ENCODE measurements at regions not wholly inside any gene's neighbourhood (a gene's known extent, or its start where the extent isn't known, plus 50 kb on each side); places are given as distances from the start of the nearest gene placed in this dataset.
A peak's percentile ranks its signal among the peaks of the same experiment; 100 is the strongest.

DNA sequence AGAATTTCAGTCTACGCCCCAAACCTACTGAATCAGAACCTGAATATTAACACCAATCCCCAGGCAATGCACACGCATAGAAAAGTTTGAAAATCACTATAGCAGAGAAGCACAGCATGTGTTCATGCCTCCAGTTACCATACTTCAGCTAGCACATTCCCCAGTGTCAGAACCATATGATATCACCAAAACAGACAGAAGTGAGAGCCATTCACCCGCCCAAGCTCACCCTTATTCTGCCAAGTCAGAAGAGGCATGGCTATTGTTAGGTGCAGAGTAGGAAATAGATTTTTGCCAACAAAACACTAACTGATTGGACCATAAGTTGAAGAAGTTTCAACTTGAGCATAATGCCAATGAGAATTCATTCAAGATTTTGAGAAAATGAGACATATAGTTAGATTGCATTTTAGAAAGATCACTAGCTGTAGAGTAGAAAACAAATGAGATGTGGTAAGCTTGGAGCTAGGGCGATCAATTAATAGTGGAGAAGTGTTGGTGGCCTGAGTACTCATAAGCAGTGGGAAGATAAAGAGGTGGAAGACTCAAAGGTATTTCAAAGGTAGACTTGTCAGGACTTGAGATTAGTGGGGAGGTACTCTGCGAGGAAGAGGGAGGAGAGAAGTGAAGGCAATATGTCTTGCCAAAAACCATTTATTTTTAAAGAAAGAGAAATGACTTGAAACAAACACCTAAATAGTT is 492.4 kb downstream of the SUCLA2 start:
- DNase-seq: no peak

DNA sequence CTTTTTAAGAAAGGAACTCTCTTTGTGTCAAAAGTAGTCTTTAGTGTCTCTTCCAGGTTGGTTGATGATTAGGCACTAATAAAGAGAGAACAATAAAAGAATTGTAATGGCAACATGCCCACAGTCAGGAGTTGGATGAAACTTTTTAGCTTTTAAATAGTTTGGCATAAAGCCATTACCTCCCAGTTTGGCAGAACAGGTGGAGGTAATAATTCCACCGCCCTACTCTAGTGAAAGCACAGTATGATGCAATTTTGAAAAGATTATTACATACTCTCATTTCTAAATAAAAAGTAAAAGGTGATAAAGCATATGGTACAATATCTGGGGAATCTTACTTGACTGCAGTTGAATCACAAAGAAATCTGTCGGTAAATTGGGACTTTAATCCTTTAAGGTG is 497.6 kb downstream of the SUCLA2 start:
- DNase-seq: no peak

GRCh38 chr13:47502166-47502565 is 498.9 kb downstream of the SUCLA2 start:
- DNase-seq: no peak

DNA sequence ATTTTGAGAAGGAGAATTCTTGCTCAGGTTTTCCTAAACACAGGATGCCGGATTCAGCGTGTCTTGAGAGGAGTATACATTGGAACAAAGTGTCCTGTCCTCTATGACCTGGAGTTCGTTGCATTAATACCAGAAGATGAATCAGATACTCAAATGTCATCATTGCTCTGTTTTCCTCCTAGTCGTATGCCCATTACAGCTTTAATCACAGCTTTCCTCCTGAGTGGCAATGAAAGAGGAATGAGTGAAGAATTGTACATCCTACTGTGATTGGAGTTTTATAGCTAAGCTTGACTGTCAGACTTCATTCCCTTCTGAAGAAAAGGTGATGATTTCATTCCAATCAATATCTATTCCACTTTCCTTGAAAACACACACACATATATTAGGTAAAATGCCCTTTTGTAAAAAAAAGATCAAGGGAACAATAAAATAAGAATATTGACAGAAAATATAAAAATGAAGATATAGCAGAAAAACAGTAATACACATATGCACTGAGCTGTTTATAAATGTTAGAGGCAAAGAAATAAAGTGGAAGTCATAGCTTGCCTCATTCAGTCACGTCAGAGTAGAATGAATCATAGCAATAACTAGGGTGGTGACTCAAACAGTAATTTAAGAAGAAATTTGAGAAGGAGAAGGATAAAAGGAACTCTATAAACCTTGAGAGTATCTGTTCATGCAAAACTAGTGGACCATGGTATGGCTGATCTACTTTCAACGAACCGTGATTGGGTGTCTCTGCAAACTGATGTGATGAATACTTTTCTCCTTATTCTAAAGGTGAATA is 501.5 kb downstream of the SUCLA2 start:
- DNase-seq: no peak

GRCh38 chr13:47484548-47484947 is 516.5 kb downstream of the SUCLA2 start:
- no peak for DNase-seq

DNA sequence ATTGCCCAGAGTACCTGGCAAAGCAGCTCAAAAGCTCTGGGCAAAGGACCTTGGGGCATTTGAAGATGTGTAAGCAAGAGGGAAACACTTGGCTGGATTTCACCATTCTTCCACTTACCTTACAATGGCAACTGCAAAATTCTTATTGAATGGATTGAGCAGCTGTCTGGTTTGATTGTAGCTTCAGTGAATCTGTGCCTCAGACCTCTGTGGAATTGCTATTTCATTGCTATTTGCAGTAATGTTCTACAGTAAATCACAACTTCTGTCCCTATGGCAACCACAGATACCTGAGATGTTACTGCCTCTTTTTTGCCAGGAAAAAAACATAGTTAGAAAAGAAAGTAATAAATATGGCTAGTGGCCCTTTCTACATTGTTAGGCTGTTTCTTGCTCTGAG is 519.5 kb downstream of the SUCLA2 start:
- DNase-seq: no peak

DNA sequence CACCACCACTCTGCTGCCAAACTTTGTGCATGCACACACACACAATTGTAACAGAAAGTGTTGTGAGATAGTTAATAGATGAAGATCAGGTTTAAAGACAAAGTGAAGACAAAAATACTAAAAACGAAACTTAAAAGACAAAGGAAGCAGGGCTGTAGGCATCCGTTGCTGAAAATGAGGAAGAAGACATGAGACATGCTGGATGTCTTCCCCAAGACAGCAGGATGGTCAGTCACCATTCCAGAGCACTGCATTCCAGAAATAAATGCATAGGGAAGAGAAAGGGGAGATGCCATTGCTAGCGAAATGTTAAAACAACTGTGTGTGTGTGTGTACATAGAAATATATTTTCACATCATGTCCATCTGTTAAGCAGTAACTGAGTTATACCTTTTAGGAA is 520.1 kb downstream of the SUCLA2 start:
- peak; percentile 10 for DNase-seq

DNA sequence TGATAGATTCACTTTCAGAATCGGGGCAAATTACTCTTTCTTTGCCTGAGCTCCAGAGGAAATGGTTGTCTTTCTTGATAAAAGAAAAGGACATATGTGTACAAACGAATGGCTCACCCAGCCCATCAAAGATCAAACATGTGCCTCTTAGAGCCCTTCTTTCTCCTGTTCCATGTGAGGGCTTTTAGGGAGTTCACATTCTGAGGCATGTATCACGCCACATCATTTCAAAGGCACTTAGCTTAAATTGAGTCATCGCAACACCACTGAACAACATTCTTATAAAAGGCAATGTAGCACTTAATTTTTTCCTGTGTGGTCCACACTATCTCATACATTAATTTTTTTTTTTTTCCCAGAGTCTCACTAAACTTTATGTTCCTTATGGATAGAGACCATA is 521.0 kb downstream of the SUCLA2 start:
- DNase-seq: no peak

- DNase-seq: no peak
Measured at GRCh38 chr13:47478985-47479384, 522.1 kb downstream of the SUCLA2 start.

DNA sequence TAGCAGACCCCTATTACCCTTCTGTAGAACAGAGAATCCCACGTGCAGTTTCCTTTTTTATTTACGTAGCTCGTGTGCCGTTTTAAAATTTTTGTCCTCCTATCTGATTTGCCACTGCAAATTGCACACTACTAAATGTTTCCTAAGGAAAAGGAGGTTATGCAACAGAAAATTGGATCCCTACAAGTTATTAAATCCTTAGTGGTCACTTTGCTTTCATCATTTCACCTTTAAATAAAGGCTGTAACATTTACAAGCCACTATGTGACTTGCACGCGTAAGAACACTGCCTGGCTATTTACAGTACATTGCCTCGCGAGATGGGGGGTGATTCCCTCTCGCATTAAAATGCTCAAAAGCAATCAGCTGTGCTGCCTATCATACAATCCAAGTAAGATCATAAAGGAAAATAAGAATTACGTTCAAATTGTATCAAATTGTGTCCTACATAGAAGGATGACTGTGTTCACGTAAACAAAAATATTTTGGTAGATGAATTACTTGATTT is 525.6 kb downstream of the SUCLA2 start:
- no peak for DNase-seq

GRCh38 chr13:47474839-47475238 is 526.2 kb downstream of the SUCLA2 start:
- DNase-seq: no peak

GRCh38 chr13:47474326-47474725 is 526.7 kb downstream of the SUCLA2 start:
- no peak for DNase-seq

GRCh38 chr13:47472516-47472915 is 528.6 kb downstream of the SUCLA2 start:
- DNase-seq: no peak

DNA sequence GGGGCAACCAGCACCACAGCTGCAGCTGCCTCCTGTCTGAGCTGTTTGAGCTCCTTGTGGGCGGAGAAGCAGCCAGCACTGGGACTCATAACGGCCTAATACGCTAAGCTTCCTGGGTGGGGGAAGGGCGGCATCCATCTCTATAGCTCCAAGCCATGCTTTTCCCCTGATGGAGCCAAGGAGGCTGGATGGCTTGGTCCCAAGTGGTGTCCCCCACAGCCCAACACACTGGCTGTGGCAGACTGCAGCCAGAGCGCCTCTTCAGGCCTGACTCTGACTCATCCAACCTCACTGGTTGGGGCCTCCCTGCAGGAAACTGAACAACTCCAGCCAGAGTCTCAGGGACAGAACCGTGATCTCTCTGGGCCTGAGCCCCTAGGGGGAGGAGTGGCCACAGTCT is 537.3 kb downstream of the SUCLA2 start:
- no peak for DNase-seq

DNA sequence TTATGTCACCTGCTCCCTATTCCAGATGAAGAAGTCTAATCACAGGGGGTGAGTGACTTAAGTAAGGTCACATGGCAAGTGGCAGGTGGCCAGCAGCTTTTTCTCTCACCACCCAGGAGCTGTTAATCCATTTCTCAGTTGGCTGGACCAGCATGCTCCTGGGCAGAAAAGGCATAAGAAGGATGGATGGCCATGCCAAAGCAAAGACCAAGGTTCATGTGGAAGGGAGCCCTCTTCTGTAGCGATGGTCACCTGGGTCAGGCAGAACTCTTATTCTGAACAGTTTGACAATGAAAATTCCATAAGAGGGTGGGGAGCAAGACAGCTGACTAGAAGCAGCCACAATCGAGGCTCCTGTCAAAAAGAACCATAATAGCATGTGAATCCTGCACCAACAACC is 538.1 kb downstream of the SUCLA2 start:
- DNase-seq: no peak

GRCh38 chr13:47461816-47462215 is 539.3 kb downstream of the SUCLA2 start:
- DNase-seq: no peak

DNA sequence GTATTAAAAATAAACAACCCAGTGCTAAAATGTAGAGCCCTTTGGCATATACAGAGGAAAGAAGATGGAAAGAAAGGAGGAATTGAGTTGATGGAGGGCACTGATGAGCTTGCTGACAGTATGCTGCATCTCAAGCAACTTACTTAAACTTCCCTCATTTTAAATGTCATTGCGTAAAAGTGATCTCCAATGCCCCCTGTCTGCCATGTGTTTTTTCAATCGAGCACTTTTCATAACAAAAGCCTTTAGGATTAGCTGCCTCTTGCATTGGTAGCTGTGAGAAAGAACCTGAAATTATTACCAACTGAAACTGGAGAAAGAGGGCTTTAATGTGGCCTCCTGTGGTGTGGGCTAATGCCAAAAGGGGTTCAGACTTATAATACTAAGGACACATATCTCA is 541.6 kb downstream of the SUCLA2 start:
- DNase-seq: peak; percentile 51

GRCh38 chr13:47457626-47458025 is 543.4 kb downstream of the SUCLA2 start:
- no peak for DNase-seq

DNA sequence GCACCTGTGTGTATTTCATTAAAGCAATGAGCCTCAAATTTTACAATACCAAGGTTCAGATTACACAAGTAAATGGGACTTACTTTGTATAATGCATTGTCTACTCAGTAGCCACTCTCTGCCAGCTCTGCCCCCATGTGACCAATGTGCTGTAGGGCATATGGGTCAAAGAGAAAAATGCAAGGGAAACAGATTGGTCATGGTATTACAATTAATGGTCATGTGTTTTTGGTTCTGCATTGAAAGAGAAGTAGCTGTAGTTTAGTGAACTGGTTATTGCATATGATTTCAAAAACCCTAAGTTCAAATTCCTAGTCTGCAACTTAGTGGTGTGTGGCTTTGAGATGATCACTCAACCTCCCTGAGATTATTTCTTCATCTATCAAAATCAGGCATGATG is 545.4 kb downstream of the SUCLA2 start:
- peak; percentile 5 for DNase-seq

- DNase-seq: no peak
Measured at GRCh38 chr13:47454986-47455385, 546.1 kb downstream of the SUCLA2 start.

DNA sequence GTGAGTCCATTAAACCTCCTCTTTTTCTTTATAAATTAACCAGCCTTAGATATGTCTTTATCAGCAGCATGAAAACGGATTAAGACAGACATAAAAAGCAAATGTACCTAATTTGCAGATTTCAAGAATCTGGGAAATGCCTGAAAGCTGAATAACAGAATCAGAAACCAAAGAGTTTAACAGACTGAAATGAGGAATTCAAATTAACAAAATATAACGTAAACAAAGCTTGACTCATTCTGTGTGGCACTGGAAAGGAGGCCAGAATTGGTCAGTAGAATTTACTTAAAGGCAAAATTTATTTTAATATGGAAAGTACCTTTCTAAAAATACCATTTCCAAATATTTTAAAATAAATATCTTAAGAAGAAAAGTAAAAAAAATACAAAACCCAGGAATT is 540.6 kb upstream of the HTR2A start:
- no peak for DNase-seq

DNA sequence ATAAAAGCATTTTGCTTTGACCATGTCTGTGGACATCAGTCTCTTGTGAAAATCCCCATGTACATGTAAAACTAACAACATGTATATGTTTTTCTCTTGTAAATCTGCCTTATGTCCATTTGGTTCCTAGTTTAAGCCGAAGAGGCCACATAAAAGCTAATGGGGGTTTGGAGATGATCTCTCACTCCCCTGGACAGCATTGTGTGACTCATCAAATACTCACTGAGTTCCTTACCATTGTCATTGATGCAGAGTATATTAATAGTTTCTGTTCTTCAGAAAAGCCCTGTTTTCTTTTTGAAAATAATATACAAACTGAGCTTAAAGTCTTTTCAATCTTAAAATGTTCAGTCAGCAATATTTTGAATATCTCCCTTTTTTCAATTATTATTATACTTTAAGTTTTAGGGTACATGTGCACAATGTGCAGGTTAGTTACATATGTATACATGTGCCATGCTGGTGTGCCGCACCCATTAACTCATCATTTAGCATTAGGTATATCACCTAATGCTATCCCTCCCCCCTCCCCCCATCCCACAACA is 536.7 kb upstream of the HTR2A start:
- DNase-seq: peak; percentile 3

DNA sequence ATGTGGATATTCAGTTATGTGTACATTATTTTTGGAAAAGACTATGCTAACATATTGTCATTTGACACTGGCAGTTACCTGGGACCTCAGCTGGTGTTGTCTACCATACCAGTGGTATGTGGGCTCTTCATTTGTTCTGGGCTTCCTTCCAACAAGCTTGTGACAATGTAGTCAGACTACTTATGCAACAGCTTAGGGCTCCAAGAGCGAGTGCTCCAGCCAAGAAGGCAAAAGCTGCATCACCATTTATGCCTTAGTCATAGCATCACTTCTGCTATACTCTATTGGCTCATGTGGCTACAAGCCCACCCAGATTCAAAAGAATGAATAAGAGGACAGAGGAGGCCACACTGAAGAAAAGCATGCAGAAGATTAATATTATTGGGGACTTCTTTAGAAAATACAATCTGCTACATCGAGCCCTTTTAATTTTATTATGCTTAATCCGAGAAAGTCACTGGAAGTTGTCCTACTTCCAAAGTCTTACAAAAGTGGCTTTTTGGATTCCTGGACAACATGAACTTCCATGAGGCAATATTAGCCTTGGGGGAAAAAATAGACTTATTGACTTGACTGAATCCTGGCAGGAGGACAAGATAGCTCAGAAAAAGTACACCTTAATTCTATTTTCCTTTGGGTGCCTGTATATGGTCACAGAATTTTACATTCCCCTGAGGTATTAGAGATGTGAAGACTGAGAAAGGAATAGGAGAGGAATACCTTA is 529.4 kb upstream of the HTR2A start:
- no peak for DNase-seq
